Breast epithelium (tissue), 4 donors: ENCODE measurements at regions not wholly inside any gene's neighbourhood (a gene's known extent, or its start where the extent isn't known, plus 50 kb on each side); places are given as distances from the start of the nearest gene placed in this dataset.

Experiments used
- DNase-seq, 2 donors: peaks; one replicate each; pipeline ENCODE4 v3.0.0-alpha.2; 2019; ENCODE audit warnings: low spot score in 2 of 2
- H3K27ac ChIP-seq, 2 donors: fragments of 200-600 bp; sonication (generic) in 1 of 2; one replicate each; pipeline ENCODE4 v1.5.1; 2016 to 2019; ENCODE audit warnings: mild to moderate bottlenecking in 1 of 2
- H3K27me3 ChIP-seq, 2 donors: fragments of 200-600 bp; sonication (generic) in 1 of 2; one replicate each; pipeline versions ENCODE4 v1.5.1 to v1.6.0; 2017 to 2019; ENCODE audit warnings: control low read depth in 1 of 2, mild to moderate bottlenecking in 1 of 2
- H3K36me3 ChIP-seq: fragments of 200-600 bp; one replicate; pipeline ENCODE4 v1.5.1; 2019
- H3K4me1 ChIP-seq, 2 donors: fragments of 200-600 bp; sonication (generic); one replicate each; pipeline ENCODE4 v1.5.1; 2016 to 2019; ENCODE audit warnings: control low read depth in 1 of 2
- H3K4me3 ChIP-seq, 3 donors: fragments of 200-600 bp; sonication (generic); 1 replicate in 2 of 3; 2 replicates in 1 of 3; pipeline ENCODE4 v1.5.1; 2016 to 2019; ENCODE audit warnings: mild to moderate bottlenecking in 3 of 3, moderate library complexity in 2 of 3
- H3K9me3 ChIP-seq, 2 donors: fragments of 200-600 bp; sonication (generic) in 1 of 2; one replicate each; pipeline ENCODE4 v1.5.1; 2016 to 2019; ENCODE audit warnings: control low read depth in 1 of 2
- POLR2A ChIP-seq: fragments of 450-650 bp; IDR thresholded peaks from one replicate; pipeline ENCODE4 v1.6.1; 2016; ENCODE audit warnings: antibody characterized with exemption, mild to moderate bottlenecking, moderate library complexity
- POLR2AphosphoS5 ChIP-seq, 3 donors: sonication (generic); formaldehyde crosslinking; IDR thresholded peaks; one replicate each; pipeline ENCODE4 v1.6.1; 2017; ENCODE audit warnings: antibody characterized with exemption in 3 of 3
- intact Hi-C: fragments of 100-400 bp; cut with DNase I; formaldehyde crosslinking; loops from one replicate; pipeline ENCODE4 v1.15.1; 2023; ENCODE audit warnings: low total_unique reads
- TF ChIP-seq, protein P1 (sequence below), 3 donors: fragments of 450-650 bp; IDR thresholded peaks; one replicate each; pipeline ENCODE4 v1.5.1; 2016 to 2017; ENCODE audit warnings: antibody characterized with exemption in 3 of 3, mild to moderate bottlenecking in 3 of 3, moderate library complexity in 3 of 3

DNA sequence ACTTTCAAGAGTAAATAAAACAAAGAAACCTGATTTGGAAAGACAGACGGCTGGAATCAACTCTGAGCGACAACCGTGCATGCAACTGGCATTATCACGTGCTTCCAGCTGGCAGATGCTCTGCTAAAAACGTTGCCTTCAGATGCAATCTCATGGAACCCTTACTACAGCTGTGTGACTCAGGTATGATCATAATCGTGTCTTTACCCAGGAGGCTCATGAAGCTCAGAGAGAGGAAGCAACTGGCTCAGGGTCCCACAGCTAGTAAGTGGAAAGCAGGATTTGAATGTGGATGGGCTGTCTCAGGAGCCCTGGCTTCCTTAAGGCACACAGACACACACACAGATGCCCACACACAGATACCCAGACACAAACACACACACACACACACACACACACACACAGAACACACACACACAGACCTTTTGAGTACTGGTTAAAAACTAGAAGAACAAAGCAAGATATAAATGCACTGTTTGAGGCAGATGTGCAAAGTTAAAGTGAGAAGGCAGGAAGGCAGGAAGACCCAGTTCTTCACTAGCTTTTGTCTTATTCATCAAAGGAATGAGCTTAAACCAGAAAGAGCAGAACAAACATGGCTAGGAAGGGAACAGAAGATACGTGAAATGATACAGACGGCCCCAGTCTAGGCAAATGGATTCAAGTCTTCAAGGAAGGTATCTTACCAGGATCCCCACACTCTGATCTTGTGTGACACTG, 275.2 kb downstream of the MAF start:
- intact Hi-C loops = no loop called here

DNA sequence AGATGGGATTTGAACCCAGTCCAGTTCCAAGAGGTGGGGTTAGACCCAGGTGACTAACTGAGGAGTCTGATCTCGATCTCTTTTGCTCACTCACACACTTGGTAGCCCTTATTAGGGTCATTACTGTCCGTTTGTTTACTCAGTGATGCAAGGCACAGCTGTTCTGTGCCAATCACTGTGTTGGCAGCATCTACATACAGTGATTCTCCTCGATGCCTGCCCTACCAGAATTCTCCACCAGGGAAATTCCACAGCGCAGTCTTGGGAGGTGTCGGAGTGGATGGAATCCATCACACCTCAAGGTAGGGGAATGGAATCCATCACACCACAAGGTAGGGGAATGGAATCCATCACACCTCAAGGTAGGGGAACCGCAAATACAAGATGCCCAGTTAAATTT, 279.6 kb downstream of the MAF start:
- Histone ChIP-seq H3K4me3 (no peak overlapping the region), H3K27ac (no peak overlapping the region), H3K27me3 (no peaks in the 10 kb centered on the region), H3K9me3 (no peaks in the 10 kb centered on the region), H3K4me1 (no peaks in the 10 kb centered on the region), H3K36me3 (no peaks in the 10 kb centered on the region)
- TF ChIP-seq, protein P1, sequence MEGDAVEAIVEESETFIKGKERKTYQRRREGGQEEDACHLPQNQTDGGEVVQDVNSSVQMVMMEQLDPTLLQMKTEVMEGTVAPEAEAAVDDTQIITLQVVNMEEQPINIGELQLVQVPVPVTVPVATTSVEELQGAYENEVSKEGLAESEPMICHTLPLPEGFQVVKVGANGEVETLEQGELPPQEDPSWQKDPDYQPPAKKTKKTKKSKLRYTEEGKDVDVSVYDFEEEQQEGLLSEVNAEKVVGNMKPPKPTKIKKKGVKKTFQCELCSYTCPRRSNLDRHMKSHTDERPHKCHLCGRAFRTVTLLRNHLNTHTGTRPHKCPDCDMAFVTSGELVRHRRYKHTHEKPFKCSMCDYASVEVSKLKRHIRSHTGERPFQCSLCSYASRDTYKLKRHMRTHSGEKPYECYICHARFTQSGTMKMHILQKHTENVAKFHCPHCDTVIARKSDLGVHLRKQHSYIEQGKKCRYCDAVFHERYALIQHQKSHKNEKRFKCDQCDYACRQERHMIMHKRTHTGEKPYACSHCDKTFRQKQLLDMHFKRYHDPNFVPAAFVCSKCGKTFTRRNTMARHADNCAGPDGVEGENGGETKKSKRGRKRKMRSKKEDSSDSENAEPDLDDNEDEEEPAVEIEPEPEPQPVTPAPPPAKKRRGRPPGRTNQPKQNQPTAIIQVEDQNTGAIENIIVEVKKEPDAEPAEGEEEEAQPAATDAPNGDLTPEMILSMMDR (IDR thresholded peaks at IDR 0.05) = no peak
- TF ChIP-seq POLR2A = no peak
- intact Hi-C loops = loop anchor here (5.0 kb wide), 1 partner anchor 861 kb away; no protein-coding TSS in a partner anchor
- DNase-seq = no peak

More for the DNA sequence above, 275.2 kb downstream of the MAF start:
- Histone ChIP-seq H3K27ac (no peak overlapping the region), H3K36me3 (no peaks in the 10 kb centered on the region), H3K9me3 (no peaks in the 10 kb centered on the region), H3K27me3 (no peaks in the 10 kb centered on the region), H3K4me3 (no peak overlapping the region), H3K4me1 (no peaks in the 10 kb centered on the region)
- TF ChIP-seq POLR2A (no peak), POLR2AphosphoS5 (IDR thresholded peaks at IDR 0.05) (no peak)
- TF ChIP-seq, protein P1 (IDR thresholded peaks at IDR 0.05) = no peak
- DNase-seq = no peak

DNA sequence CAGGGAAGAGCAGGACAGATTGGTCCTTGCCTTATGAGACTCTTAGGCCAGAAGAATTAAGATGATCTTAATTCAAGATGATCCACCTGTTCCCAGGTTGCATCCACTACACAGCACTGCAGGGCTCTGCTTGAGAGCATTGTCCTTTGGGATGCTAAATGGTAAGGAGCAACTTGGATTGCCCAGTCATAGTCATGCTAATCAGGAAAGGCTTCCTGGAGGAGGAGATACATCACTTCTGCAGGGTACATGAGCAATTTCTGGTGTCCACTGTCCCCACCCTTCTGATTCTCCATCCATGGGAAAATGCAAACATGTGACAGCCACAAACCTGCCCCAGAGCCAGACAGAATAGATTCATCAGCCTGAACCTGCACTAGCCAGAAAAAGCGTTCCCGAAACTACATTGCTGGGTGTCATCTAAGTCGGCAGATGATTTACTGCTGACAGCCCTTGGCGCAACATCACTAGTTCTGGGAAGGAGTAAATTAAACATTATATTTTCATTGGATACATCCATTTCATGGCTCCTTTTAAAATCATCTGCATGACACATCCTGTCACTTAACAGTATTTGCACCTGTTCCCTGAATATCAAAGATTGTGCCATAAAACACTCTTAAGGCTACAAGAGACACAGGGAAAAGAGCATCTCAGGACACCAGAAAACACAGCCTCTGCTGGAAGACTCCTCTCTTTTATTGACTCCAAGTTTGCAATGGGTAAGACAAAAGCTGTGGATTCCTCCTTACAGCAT, 282.2 kb downstream of the MAF start:
- Histone ChIP-seq H3K4me1 (no peaks in the 10 kb centered on the region), H3K9me3 (no peaks in the 10 kb centered on the region), H3K27me3 (no peaks in the 10 kb centered on the region), H3K36me3 (no peaks in the 10 kb centered on the region), H3K4me3 (no peak overlapping the region), H3K27ac (no peak overlapping the region)
- intact Hi-C loops = no loop called here
- TF ChIP-seq POLR2AphosphoS5 (IDR thresholded peaks at IDR 0.05) (no peak), POLR2A (no peak)
- TF ChIP-seq, protein P1 (IDR thresholded peaks at IDR 0.05) = no peak
- no peak for DNase-seq

DNA sequence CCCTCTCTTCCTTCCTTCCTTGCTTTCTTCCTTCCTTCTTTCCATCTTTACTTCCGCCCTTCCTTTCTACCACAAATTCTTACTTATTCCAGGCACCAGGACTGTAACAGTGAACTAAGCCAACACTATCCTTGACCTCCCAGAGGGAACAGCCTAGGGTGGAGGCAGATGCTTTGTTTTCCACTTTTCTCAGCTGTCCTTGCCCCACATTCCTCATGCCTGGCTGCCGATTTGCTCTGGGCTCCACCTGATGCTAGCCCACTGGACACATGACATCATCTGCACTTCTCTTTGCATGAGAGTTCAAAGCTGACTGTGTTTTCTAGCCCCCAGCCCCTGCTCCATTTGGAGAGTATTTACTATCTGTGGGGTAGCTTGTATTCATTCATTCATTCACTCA, 283.0 kb downstream of the MAF start:
- TF ChIP-seq, protein P1 (IDR thresholded peaks at IDR 0.05) = no peak
- intact Hi-C loops = no loop called here

DNA sequence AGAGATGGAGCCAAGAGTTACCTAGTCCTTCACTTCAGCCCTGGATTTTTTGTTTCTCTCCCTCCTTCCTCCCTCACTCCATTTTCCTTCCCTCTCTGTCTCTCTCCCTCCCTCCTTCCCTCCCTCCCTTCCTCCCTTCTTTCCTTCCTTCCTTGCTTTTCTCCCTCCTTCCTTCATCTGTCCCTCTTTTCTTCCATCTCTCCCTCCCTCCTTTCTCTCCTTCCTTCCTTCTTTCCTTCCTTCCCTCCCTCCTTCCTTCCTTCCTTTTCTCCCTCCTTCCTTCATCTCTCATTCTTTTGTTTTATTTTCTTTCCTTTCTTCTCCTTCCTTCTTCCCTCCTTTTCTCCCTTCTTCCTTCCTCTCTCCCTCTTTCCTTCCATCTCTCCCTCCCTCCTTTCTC, 283.5 kb downstream of the MAF start:
- TF ChIP-seq POLR2A (no peak), POLR2AphosphoS5 (IDR thresholded peaks at IDR 0.05) (no peak)
- TF ChIP-seq, protein P1 (IDR thresholded peaks at IDR 0.05) = no peak
- Histone ChIP-seq H3K27me3 (no peaks in the 10 kb centered on the region), H3K9me3 (no peaks in the 10 kb centered on the region), H3K36me3 (no peaks in the 10 kb centered on the region), H3K27ac (no peak overlapping the region), H3K4me1 (no peaks in the 10 kb centered on the region), H3K4me3 (no peak overlapping the region)
- intact Hi-C loops = no loop called here
- no peak for DNase-seq

More for the DNA sequence above, 283.0 kb downstream of the MAF start:
- Histone ChIP-seq H3K4me1 (no peaks in the 10 kb centered on the region), H3K36me3 (no peaks in the 10 kb centered on the region), H3K27me3 (no peaks in the 10 kb centered on the region), H3K4me3 (no peak overlapping the region), H3K27ac (no peak overlapping the region), H3K9me3 (no peaks in the 10 kb centered on the region)
- DNase-seq = no peak
